AG10803 (cell line): ENCODE measurements at regions not wholly inside any gene's neighbourhood (a gene's known extent, or its start where the extent isn't known, plus 50 kb on each side); places are given as distances from the start of the nearest gene placed in this dataset.

ENCODE experiments used
- DNase-seq: peaks from one replicate; pipeline ENCODE4 v3.0.0; 2010; ENCODE audit warnings: low read depth
- H3K4me3 ChIP-seq: 2 replicates; pipeline ENCODE4 v1.5.1; 2011; ENCODE audit warnings: mild to moderate bottlenecking, low read length, control low read depth
- TF ChIP-seq, protein P1 (sequence below): conservative IDR thresholded peaks from 2 replicates; pipeline ENCODE4 v1.5.1; 2011; ENCODE audit warnings: mild to moderate bottlenecking, low read length, control low read depth, inconsistent platforms

DNA sequence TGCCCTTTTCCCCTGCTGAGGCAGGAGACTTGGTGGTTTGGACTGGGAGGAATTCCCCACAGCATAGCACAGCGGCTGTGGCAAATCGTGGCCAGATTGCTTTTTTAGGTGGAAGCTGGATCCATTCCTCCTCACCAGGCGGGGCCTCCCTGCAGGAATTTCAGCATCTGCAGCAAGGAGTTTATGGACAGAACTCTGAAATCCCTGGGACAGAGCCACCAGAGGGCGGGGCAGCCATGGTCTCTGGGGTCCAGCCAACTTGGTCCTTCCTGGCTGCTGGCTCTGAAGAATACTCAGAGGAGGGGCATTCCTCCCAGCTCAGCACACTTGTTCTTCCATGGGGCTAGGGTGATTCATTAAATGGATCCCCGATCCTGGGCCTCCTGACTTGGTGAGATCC lies 794.3 kb downstream of the SH3BGRL start:
- TF ChIP-seq, protein P1, sequence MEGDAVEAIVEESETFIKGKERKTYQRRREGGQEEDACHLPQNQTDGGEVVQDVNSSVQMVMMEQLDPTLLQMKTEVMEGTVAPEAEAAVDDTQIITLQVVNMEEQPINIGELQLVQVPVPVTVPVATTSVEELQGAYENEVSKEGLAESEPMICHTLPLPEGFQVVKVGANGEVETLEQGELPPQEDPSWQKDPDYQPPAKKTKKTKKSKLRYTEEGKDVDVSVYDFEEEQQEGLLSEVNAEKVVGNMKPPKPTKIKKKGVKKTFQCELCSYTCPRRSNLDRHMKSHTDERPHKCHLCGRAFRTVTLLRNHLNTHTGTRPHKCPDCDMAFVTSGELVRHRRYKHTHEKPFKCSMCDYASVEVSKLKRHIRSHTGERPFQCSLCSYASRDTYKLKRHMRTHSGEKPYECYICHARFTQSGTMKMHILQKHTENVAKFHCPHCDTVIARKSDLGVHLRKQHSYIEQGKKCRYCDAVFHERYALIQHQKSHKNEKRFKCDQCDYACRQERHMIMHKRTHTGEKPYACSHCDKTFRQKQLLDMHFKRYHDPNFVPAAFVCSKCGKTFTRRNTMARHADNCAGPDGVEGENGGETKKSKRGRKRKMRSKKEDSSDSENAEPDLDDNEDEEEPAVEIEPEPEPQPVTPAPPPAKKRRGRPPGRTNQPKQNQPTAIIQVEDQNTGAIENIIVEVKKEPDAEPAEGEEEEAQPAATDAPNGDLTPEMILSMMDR, result no peak
- no peak overlapping the region for H3K4me3 ChIP-seq
- DNase-seq, result no peak

DNA sequence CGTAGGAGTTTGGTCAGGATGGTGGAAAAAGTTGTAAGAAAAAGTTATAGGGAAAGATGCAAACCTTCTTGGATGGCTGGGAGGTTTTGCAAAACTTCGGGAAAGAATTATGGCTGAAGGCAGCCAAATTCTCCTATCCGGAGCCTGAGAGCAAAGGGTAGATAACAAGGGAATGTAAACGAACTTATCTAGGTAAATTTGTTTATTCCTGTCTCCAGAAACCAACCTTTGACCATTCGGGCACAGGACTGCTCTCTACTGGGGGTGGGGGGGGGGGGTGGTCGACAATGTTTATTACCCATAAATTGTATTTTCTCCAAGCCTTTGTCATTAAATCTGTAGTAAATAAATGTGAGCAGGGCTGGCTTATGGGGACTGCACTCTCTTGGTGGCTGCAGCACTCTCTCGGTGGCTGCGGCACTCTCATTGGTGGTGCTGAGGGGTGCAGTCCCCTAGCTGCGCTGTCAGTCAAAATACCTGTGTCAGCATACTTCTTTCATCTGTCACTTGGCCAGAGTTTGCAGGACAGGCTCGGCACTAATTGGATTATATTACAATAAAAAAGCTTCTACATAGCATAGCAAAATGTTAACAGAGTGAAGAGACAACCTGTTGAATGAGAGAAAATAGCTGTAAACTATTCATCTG lies 827.8 kb downstream of the SH3BGRL start:
- TF ChIP-seq, protein P1, result no peak
- no peak overlapping the region for H3K4me3 ChIP-seq
- no peak for DNase-seq

DNA sequence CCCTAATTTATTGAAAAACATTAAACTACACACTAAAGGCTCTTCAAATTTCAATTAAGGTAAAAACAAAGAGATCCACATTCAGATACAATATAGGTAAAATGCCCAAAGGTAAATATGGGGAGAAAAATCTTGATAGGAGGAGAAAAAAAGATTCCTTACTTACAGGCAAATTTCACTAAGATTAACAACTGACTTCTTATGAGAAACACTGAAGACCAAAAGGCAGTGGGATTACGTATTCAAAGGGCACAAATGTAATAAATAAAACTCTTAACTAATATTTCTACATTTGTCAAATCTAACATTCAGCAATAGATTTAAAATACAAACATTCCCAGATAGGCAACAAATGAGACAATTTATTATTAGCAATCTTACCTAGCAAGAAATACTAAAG lies 829.3 kb downstream of the SH3BGRL start:
- H3K4me3 ChIP-seq, result no peak overlapping the region
- DNase-seq, result no peak
- TF ChIP-seq, protein P1, result no peak

DNA sequence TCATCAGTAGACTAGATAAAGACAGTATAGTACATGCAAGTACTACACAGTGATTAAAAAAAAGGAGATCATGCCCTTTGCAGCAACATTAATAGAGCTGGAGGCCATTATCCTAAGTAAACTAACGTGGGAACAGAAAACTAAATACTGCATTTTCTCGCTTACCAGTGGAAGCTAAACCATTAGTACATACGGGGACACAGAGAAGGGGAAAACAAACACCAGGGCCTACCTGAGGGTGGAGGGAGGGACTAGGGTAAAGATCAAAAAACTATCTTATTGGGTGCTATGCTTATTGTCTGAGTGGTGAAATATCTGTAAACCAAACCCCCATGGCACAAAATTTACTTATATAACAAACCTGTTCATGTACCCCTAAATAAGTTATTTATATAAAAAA lies 836.9 kb downstream of the SH3BGRL start:
- DNase-seq, result no peak
- TF ChIP-seq, protein P1, result no peak
- no peak overlapping the region for H3K4me3 ChIP-seq

DNA sequence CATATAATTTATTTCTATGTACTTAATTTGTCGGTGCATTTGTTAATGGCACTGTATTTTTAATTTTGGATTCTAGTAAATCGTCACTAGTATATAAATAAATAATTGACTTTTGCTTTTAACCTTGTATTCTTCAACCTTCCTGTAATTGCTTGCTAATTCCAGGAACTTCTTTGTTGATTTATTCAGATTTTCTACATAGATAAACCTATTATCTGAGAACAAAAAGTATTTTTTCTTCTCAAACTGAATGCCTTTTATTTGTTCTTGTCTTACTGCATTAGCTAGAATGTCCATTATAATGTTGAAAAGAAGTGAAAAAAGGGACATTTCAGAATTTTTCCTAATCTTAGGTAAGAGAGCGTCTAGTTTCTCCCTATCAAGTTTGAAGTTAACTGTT lies 839.1 kb downstream of the SH3BGRL start:
- no peak for DNase-seq
- TF ChIP-seq, protein P1, result no peak

DNA sequence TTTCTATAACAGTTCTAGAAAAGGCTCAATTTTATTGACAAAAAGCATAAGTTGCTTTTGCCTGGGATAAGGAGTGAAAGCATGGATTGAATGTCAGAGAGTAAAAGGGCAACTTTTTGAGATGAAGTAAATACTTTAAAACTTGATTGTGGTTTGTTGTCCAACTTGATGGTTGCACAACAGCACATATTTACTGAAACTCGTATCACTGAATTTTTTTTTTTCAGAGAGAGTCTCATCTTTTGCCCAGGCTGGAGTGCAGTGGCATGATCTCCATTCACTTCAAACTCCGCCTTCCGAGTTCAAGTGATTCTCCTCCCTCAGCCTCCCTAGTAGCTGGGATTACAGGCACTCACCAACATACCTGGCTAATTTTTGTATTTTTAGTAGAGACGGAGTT lies 856.8 kb downstream of the SH3BGRL start:
- DNase-seq, result no peak
- TF ChIP-seq, protein P1, result no peak
- no peak overlapping the region for H3K4me3 ChIP-seq

More for the DNA sequence above, 839.1 kb downstream of the SH3BGRL start:
- H3K4me3 ChIP-seq, result no peak overlapping the region

DNA sequence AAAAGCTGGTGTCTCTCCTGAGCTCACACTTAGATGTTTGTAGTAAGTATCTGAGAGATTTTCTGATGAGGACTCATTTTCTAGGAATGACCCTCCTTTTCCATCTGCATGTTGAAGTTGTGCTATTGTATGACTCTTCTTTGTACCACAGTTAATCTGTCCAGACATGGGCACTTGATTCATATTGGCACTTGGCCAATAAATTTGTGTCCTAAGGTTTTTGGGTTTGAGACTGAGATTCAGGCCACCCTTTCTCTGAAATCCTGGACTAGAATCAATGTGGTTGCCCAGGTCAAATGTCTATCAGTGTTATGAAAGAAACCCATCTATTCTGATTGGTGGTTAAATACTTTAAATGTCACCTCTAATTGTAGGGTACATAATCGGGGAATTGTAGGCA lies 869.0 kb downstream of the SH3BGRL start:
- TF ChIP-seq, protein P1, result no peak

More for the DNA sequence above, 869.0 kb downstream of the SH3BGRL start:
- DNase-seq, result no peak
- no peak overlapping the region for H3K4me3 ChIP-seq
